ENCODE measurements at regions not wholly inside any gene's neighbourhood (a gene's known extent, or its start where the extent isn't known, plus 50 kb on each side); places are given as distances from the start of the nearest gene placed in this dataset.

GRCh38 chr2:217208867-217209266, 349.0 kb upstream of the TNP1 start:
- intact Hi-C loops (cut with DNase I, micrococcal nuclease): no loop called here
- Mint-ChIP-seq H3K9me3 (ENCODE audit: low read depth) (peaks cover 2% of the 10 kb centered on the region), H3K36me3 (ENCODE audit: low read depth) (no peaks in the 10 kb centered on the region), H3K27ac (no peak overlapping the region), H3K4me1 (no peaks in the 10 kb centered on the region), H3K27me3 (peaks cover 30% of the 10 kb centered on the region), H3K4me3 (no peak overlapping the region)
- CTCF ChIA-PET: no interaction called here
- POLR2A ChIA-PET: no interaction called here
- DNase-seq (no peak), ATAC-seq (no peak)

GRCh38 chr2:217207699-217208010, 347.8 kb upstream of the TNP1 start:
- no peak overlapping the region for H3K4me3 Mint-ChIP-seq
- ATAC-seq (no peak), DNase-seq (no peak)
- H3K4me1 Mint-ChIP-seq: no peaks in the 10 kb centered on the region
- peaks cover 34% of the 10 kb centered on the region for H3K27me3 Mint-ChIP-seq
- no peaks in the 10 kb centered on the region for H3K36me3 Mint-ChIP-seq (ENCODE audit: low read depth)
- intact Hi-C loops (cut with DNase I, micrococcal nuclease): no loop called here
- CTCF ChIA-PET: no interaction called here
- POLR2A ChIA-PET: no interaction called here
- H3K27ac Mint-ChIP-seq: no peak overlapping the region
- peaks cover 5% of the 10 kb centered on the region for H3K9me3 Mint-ChIP-seq (ENCODE audit: low read depth)

- ATAC-seq (no peak), DNase-seq (no peak)
- H3K27me3 Mint-ChIP-seq: peaks cover 30% of the 10 kb centered on the region
- no peak overlapping the region for H3K27ac Mint-ChIP-seq
- H3K4me3 Mint-ChIP-seq: no peak overlapping the region
- peaks cover 5% of the 10 kb centered on the region for H3K9me3 Mint-ChIP-seq (ENCODE audit: low read depth)
- POLR2A ChIA-PET: no interaction called here
- no peaks in the 10 kb centered on the region for H3K36me3 Mint-ChIP-seq (ENCODE audit: low read depth)
- no peaks in the 10 kb centered on the region for H3K4me1 Mint-ChIP-seq
- CTCF ChIA-PET: interaction anchor here (0.6 kb wide), 1 partner anchor 46 kb away, joined by 3 read pairs; no protein-coding TSS in a partner anchor
- intact Hi-C loops (cut with DNase I, micrococcal nuclease): no loop called here
These were observed 347.2 kb upstream of the TNP1 start for GRCh38 chr2:217206907-217207698.

GRCh38 chr2:217206016-217206725, 346.3 kb upstream of the TNP1 start:
- intact Hi-C loops (cut with DNase I, micrococcal nuclease): no loop called here
- no peak overlapping the region for H3K27ac Mint-ChIP-seq
- H3K36me3 Mint-ChIP-seq (ENCODE audit: low read depth): no peaks in the 10 kb centered on the region
- H3K4me1 Mint-ChIP-seq: no peaks in the 10 kb centered on the region
- H3K27me3 Mint-ChIP-seq: peaks cover 30% of the 10 kb centered on the region
- CTCF ChIA-PET: interaction anchor here (0.6 to 1.0 kb wide), 2 partner anchors 47 to 200 kb away, joined by 3 read pairs; no protein-coding TSS in a partner anchor
- H3K9me3 Mint-ChIP-seq (ENCODE audit: low read depth): peaks cover 5% of the 10 kb centered on the region
- POLR2A ChIA-PET: no interaction called here
- no peak for ATAC-seq
- H3K4me3 Mint-ChIP-seq: no peak overlapping the region
- DNase-seq: no peak

- DNase-seq (no peak), ATAC-seq (no peak)
- POLR2A ChIA-PET: no interaction called here
- Mint-ChIP-seq H3K4me1 (no peaks in the 10 kb centered on the region), H3K9me3 (ENCODE audit: low read depth) (peaks cover 5% of the 10 kb centered on the region), H3K4me3 (no peak overlapping the region), H3K36me3 (ENCODE audit: low read depth) (no peaks in the 10 kb centered on the region), H3K27me3 (peaks cover 27% of the 10 kb centered on the region), H3K27ac (no peak overlapping the region)
- CTCF ChIA-PET: interaction anchor here (0.8 kb wide), 1 partner anchor 49 kb away, joined by 3 read pairs; no protein-coding TSS in a partner anchor
- intact Hi-C loops (cut with DNase I, micrococcal nuclease): no loop called here
These were observed 344.5 kb upstream of the TNP1 start for GRCh38 chr2:217204358-217204757.

GRCh38 chr2:217203086-217203485, 343.2 kb upstream of the TNP1 start:
- POLR2A ChIA-PET: no interaction called here
- no peak overlapping the region for H3K4me3 Mint-ChIP-seq

GRCh38 chr2:217199255-217199630, 339.4 kb upstream of the TNP1 start:
- DNase-seq (no peak), ATAC-seq (no peak)
- peaks cover 4% of the 10 kb centered on the region for H3K9me3 Mint-ChIP-seq (ENCODE audit: low read depth)
- no peaks in the 10 kb centered on the region for H3K4me1 Mint-ChIP-seq
- ChIA-PET CTCF (interaction anchor here (0.6 kb wide), 1 partner anchor 593 kb away, joined by 3 read pairs; no protein-coding TSS in a partner anchor), POLR2A (no interaction called here)
- H3K27ac Mint-ChIP-seq: no peak overlapping the region
- H3K27me3 Mint-ChIP-seq: peaks cover 13% of the 10 kb centered on the region
- H3K36me3 Mint-ChIP-seq (ENCODE audit: low read depth): no peaks in the 10 kb centered on the region
- intact Hi-C loops (cut with DNase I, micrococcal nuclease): no loop called here
- no peak overlapping the region for H3K4me3 Mint-ChIP-seq

More at GRCh38 chr2:217203086-217203485, 343.2 kb upstream of the TNP1 start:
- CTCF ChIA-PET: interaction anchor here (0.9 kb wide), 1 partner anchor 29 kb away, joined by 3 read pairs; no protein-coding TSS in a partner anchor
- no peak for ATAC-seq
- H3K36me3 Mint-ChIP-seq (ENCODE audit: low read depth): no peaks in the 10 kb centered on the region
- DNase-seq: no peak
- H3K9me3 Mint-ChIP-seq (ENCODE audit: low read depth): peaks cover 5% of the 10 kb centered on the region
- H3K27ac Mint-ChIP-seq: no peak overlapping the region
- peaks cover 23% of the 10 kb centered on the region for H3K27me3 Mint-ChIP-seq
- no peaks in the 10 kb centered on the region for H3K4me1 Mint-ChIP-seq
- intact Hi-C loops (cut with DNase I, micrococcal nuclease): no loop called here

GRCh38 chr2:217195658-217196446, 336.0 kb upstream of the TNP1 start:
- no peak overlapping the region for H3K4me3 Mint-ChIP-seq
- H3K27me3 Mint-ChIP-seq: peaks cover 5% of the 10 kb centered on the region
- ATAC-seq: no peak
- H3K27ac Mint-ChIP-seq: no peak overlapping the region
- no peak for DNase-seq
- ChIA-PET POLR2A (interaction anchor here (0.5 kb wide), 1 partner anchor 364 kb away, joined by 3 read pairs; no protein-coding TSS in a partner anchor), CTCF (interaction anchor here (0.5 kb wide), 1 partner anchor 51 kb away, joined by 3 read pairs; no protein-coding TSS in a partner anchor)
- no peaks in the 10 kb centered on the region for H3K4me1 Mint-ChIP-seq
- H3K36me3 Mint-ChIP-seq (ENCODE audit: low read depth): no peaks in the 10 kb centered on the region
- intact Hi-C loops (cut with DNase I, micrococcal nuclease): no loop called here
- no peaks in the 10 kb centered on the region for H3K9me3 Mint-ChIP-seq (ENCODE audit: low read depth)

GRCh38 chr2:217195016-217195415, 335.2 kb upstream of the TNP1 start:
- no peaks in the 10 kb centered on the region for H3K36me3 Mint-ChIP-seq (ENCODE audit: low read depth)
- ATAC-seq: no peak

GRCh38 chr2:217193431-217194340, 333.8 kb upstream of the TNP1 start:
- CTCF ChIA-PET: no interaction called here
- intact Hi-C loops (cut with DNase I, micrococcal nuclease): no loop called here
- POLR2A ChIA-PET: no interaction called here
- H3K4me1 Mint-ChIP-seq: no peaks in the 10 kb centered on the region
- H3K4me3 Mint-ChIP-seq: no peak overlapping the region
- H3K36me3 Mint-ChIP-seq (ENCODE audit: low read depth): no peaks in the 10 kb centered on the region
- H3K27me3 Mint-ChIP-seq: no peaks in the 10 kb centered on the region
- H3K27ac Mint-ChIP-seq: no peak overlapping the region
- ATAC-seq (no peak), DNase-seq (no peak)
- no peaks in the 10 kb centered on the region for H3K9me3 Mint-ChIP-seq (ENCODE audit: low read depth)

More at GRCh38 chr2:217195016-217195415, 335.2 kb upstream of the TNP1 start:
- Mint-ChIP-seq H3K4me3 (no peak overlapping the region), H3K9me3 (ENCODE audit: low read depth) (no peaks in the 10 kb centered on the region), H3K27ac (no peak overlapping the region), H3K4me1 (no peaks in the 10 kb centered on the region), H3K27me3 (peaks cover 2% of the 10 kb centered on the region)
- CTCF ChIA-PET: no interaction called here
- intact Hi-C loops (cut with DNase I, micrococcal nuclease): no loop called here
- no peak for DNase-seq
- POLR2A ChIA-PET: interaction anchor here (0.5 kb wide), 1 partner anchor 363 kb away, joined by 3 read pairs; no protein-coding TSS in a partner anchor

GRCh38 chr2:217192366-217192765, 332.5 kb upstream of the TNP1 start:
- Mint-ChIP-seq H3K27ac (no peak overlapping the region), H3K9me3 (ENCODE audit: low read depth) (no peaks in the 10 kb centered on the region), H3K4me1 (no peaks in the 10 kb centered on the region), H3K27me3 (peaks cover 1% of the 10 kb centered on the region), H3K4me3 (no peak overlapping the region), H3K36me3 (ENCODE audit: low read depth) (no peaks in the 10 kb centered on the region)
- ChIA-PET CTCF (no interaction called here), POLR2A (no interaction called here)
- ATAC-seq (no peak), DNase-seq (no peak)
- intact Hi-C loops (cut with DNase I, micrococcal nuclease): no loop called here

Measured in activated CD4-positive, alpha-beta T cell treated with anti-CD3 and anti-CD28 coated beads for 36 hours (primary cell).